ENCODE measurements at regions not wholly inside any gene's neighbourhood (a gene's known extent, or its start where the extent isn't known, plus 50 kb on each side); places are given as distances from the start of the nearest gene placed in this dataset.

GRCh38 chr5:57653636-57654290 lies 171.2 kb upstream of the ACTBL2 start:
- TF ChIP-seq GATA3 (IDR thresholded peaks at IDR 0.05; ENCODE audit: low read depth, low read length) (no peak), GATA2 (IDR thresholded peaks at IDR 0.05; ENCODE audit: low read depth, low read length) (no peak)

DNA sequence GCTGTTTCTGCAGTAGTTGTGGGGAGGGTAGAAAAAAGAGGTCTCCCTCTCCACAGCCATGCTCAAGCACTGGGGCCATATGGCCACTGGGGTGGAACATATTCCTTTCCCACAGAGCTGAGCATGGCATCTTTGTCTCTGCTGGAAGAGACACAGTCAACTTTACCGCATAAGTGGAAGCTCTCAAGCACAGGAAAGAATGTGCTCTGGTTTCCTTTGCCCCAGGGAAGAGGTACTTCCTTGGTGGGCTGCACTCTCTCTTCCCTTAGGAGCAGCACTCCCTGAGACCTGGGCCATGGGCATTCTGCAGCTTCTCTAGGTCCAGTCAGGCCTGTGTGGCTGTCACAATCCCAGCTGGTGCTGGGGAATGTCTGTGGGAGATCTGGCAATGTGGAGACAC lies 168.5 kb upstream of the ACTBL2 start:
- TF ChIP-seq GATA3 (IDR thresholded peaks at IDR 0.05; ENCODE audit: low read depth, low read length) (no peak), GATA2 (IDR thresholded peaks at IDR 0.05; ENCODE audit: low read depth, low read length) (no peak)

DNA sequence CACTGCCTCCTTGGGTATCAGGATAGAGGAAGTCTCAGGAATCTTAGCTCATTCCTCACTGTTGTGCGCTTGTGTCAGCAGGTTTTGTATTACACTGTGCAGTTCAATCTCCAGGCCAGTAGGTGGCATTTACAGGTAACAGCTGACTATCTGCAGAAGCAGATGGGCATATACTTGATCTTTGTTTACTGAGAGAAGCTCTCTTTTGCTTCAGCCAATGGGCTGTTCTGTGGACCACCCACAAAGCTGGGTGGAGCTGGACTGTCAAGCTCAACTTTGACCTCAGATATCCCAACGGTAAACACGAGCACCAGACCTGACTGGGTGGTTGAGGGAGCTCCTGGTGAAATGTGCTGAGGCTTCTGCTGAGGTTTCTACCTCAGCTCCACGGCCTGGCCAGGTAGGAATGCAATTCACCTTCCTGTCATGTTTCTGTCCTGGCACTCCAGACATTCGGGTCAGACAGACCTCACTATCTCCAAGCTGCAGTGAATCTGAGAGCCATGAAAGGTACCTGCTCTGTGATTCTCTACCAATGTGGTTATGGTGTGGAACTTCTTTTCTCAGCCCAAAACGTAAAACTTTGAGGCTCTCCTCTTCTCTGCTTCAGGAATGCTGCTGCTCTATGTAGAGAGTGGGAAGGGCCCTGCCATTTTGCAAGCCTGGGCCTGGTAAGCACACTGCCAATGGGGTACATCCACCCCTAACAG lies 167.9 kb upstream of the ACTBL2 start:
- TF ChIP-seq GATA2 (IDR thresholded peaks at IDR 0.05; ENCODE audit: low read depth, low read length) (no peak), GATA3 (IDR thresholded peaks at IDR 0.05; ENCODE audit: low read depth, low read length) (no peak)

DNA sequence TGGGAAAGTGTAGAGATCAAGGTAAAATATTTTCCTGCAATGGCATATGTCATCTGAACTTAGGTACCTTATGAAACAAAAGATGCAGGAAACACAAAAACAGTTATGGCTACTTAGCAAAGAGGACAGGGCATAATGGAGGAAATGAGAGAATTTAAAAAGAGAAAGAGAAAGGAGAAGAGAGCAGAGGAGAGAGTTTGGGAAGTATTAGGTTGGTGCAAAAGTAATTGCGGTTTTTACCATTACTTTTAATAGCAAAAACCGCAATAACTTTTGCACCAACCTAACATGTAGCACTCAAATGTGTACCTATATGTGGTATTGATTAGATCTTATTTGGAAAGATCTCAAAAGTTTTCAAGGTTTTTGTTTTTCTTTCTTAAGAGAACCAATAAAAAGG lies 160.1 kb upstream of the ACTBL2 start:
- TF ChIP-seq GATA2 (IDR thresholded peaks at IDR 0.05; ENCODE audit: low read depth, low read length) (no peak), GATA3 (IDR thresholded peaks at IDR 0.05; ENCODE audit: low read depth, low read length) (no peak)

GRCh38 chr5:57642066-57642465 lies 159.5 kb upstream of the ACTBL2 start:
- TF ChIP-seq GATA2 (IDR thresholded peaks at IDR 0.05; ENCODE audit: low read depth, low read length) (no peak), GATA3 (IDR thresholded peaks at IDR 0.05; ENCODE audit: low read depth, low read length) (no peak)

GRCh38 chr5:57635146-57635777 lies 152.7 kb upstream of the ACTBL2 start:
- no peak for TF ChIP-seq GATA3 (IDR thresholded peaks at IDR 0.05; ENCODE audit: low read depth, low read length)
- TF ChIP-seq GATA2 (IDR thresholded peaks at IDR 0.05; ENCODE audit: low read depth, low read length), result no peak

GRCh38 chr5:57632937-57633336 lies 150.3 kb upstream of the ACTBL2 start:
- no peak for TF ChIP-seq GATA3 (IDR thresholded peaks at IDR 0.05; ENCODE audit: low read depth, low read length)
- TF ChIP-seq GATA2 (IDR thresholded peaks at IDR 0.05; ENCODE audit: low read depth, low read length), result no peak

DNA sequence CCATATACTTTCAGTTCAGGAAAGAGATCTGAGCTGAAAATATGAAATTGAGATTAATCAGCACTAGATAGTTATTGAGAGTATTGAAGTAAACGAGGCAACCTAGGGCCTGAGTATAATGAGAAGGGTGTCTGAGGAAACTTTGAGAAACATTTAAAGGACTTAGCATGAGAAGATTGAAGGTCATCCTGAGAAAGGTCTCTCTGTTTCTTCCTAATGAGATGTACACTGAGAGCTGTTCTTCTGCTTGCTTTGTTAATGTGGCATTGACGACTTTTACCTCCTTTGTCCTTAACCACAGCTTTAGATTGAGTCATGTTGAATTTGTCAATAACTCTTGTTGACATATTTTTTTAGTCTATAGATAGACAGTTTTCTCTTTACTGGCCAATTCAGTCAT lies 145.1 kb upstream of the ACTBL2 start:
- TF ChIP-seq GATA2 (IDR thresholded peaks at IDR 0.05; ENCODE audit: low read depth, low read length), result no peak
- no peak for TF ChIP-seq GATA3 (IDR thresholded peaks at IDR 0.05; ENCODE audit: low read depth, low read length)

DNA sequence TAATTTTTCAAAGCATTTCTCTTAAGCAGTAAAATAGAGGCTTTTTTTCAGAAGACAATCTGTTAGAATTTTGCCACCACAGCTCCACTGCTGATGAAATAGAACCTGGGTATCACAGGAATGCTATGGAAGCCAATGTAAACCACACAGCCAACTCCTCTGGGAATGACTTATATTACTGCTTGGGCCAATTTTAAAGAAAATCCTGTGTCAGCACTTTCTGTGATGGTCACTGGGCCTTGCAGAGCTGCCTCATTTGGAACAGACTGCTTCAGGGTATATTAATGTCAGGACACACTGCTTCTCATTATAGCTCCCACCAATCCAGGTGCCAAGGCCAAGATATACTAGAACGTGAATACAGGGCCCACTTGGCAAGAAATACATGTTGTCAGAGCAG lies 144.1 kb upstream of the ACTBL2 start:
- no peak for TF ChIP-seq GATA2 (IDR thresholded peaks at IDR 0.05; ENCODE audit: low read depth, low read length)
- TF ChIP-seq GATA3 (IDR thresholded peaks at IDR 0.05; ENCODE audit: low read depth, low read length), result no peak

- no peak for TF ChIP-seq GATA3 (IDR thresholded peaks at IDR 0.05; ENCODE audit: low read depth, low read length)
- no peak for TF ChIP-seq GATA2 (IDR thresholded peaks at IDR 0.05; ENCODE audit: low read depth, low read length)
Observed at GRCh38 chr5:57621624-57622023, 139.0 kb upstream of the ACTBL2 start.

DNA sequence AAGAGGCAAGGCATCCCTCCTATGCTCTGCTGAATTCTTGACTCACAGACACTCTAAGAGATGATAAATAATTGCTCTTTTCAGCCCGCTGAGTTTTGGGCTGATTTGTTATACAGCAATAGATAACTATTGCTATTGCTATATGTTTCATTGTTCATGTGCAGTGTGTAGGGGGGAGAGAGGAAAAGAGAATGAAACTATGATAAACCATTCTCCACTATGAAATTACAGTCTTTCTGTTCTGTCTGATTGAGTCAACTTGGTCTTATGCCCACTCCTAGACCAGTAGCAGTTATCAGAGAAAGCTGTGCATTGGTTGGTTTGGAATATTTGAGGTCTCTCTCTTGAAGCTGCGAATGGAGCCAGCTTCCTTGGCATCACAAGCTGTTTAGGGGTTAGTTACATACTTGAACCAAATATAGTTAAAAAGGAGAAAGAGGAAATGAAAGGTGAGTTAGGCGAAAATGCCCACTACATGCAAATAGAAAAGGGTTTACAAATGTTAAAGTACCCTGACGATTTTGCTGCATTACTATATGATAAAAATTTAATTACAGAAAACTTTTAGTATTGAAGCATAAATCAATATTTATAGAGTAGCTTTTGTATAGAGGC lies 136.3 kb upstream of the ACTBL2 start:
- no peak for TF ChIP-seq GATA3 (IDR thresholded peaks at IDR 0.05; ENCODE audit: low read depth, low read length)
- TF ChIP-seq GATA2 (IDR thresholded peaks at IDR 0.05; ENCODE audit: low read depth, low read length), result no peak

- TF ChIP-seq GATA2 (IDR thresholded peaks at IDR 0.05; ENCODE audit: low read depth, low read length), result no peak
- TF ChIP-seq GATA3 (IDR thresholded peaks at IDR 0.05; ENCODE audit: low read depth, low read length), result no peak
Observed at GRCh38 chr5:57613741-57614140, 131.1 kb upstream of the ACTBL2 start.

DNA sequence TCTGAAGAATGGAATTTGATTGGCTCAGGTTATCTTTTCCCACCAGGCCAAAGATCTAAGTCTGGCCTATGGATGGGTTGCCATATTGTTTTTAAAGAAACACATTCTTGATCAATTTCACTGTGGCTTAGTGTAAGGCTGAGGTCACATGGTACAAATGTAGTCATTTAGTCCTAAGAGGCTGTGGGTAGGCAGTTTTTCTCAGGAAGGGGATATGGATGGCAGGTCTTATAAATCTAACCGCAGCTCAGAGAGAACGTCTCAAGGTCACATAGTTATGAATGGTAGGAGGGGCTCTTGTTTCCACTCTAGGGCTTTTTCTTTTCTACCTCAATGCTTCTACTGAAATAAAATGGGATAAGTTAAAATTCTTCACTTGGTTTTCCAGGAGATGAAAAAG lies 128.6 kb upstream of the ACTBL2 start:
- TF ChIP-seq GATA3 (IDR thresholded peaks at IDR 0.05; ENCODE audit: low read depth, low read length) (no peak), GATA2 (IDR thresholded peaks at IDR 0.05; ENCODE audit: low read depth, low read length) (no peak)

DNA sequence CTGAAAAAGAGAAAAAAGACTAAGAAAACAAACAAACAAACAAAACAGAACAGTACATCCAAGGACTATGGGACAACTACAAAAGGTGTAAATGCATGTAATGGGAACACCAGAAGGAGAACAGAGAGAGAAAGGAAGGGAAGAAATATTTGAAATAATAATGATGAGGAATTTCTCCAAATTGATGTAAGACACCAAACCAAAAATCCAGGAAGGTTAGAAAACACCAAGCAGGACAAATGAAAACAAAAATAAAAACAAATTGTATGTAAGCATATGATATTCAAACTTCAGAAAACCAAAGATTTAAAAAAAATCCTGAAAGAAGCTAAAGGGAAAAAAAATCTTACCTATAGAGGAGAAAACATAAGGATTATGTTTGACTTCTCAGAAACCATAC lies 125.9 kb upstream of the ACTBL2 start:
- no peak for TF ChIP-seq GATA3 (IDR thresholded peaks at IDR 0.05; ENCODE audit: low read depth, low read length)
- no peak for TF ChIP-seq GATA2 (IDR thresholded peaks at IDR 0.05; ENCODE audit: low read depth, low read length)
